Type B pancreatic cell (in vitro differentiated cells): ENCODE measurements at regions not wholly inside any gene's neighbourhood (a gene's known extent, or its start where the extent isn't known, plus 50 kb on each side); places are given as distances from the start of the nearest gene placed in this dataset.

ENCODE experiments used
- DNase-seq: peaks from one replicate; pipeline ENCODE4 v3.0.0; 2021; ENCODE audit warnings: mixed read lengths; ENCODE audit not compliant: unreplicated experiment; ENCODE audit errors: extremely low spot score
- H3K27ac Mint-ChIP-seq: 2 replicates; pipeline ENCODE4 v1.8.0; 2021; ENCODE audit warnings: mild to moderate bottlenecking, mixed read lengths
- H3K27me3 Mint-ChIP-seq: 2 replicates; pipeline ENCODE4 v1.8.0; 2021; ENCODE audit warnings: mixed read lengths
- H3K36me3 Mint-ChIP-seq: 2 replicates; pipeline ENCODE4 v1.8.0; 2021; ENCODE audit warnings: mixed read lengths
- H3K4me1 Mint-ChIP-seq: one replicate; pipeline ENCODE4 v1.8.0; 2021; ENCODE audit warnings: mixed read lengths; ENCODE audit not compliant: unreplicated experiment
- H3K4me3 Mint-ChIP-seq: 2 replicates; pipeline ENCODE4 v1.8.0; 2021; ENCODE audit warnings: mild to moderate bottlenecking, mixed read lengths
- H3K9me3 Mint-ChIP-seq: 2 replicates; pipeline ENCODE4 v1.8.0; 2021; ENCODE audit warnings: mixed read lengths
- TF ChIP-seq, protein P1 (sequence below): fragments of 200-600 bp; sonication (generic); conservative IDR thresholded peaks from 2 replicates; pipeline ENCODE4 v1.5.0; 2021; ENCODE audit warnings: antibody characterized with exemption, mild to moderate bottlenecking

GRCh38 chr5:75002271-75002670 lies 50.1 kb downstream of the GCNT4 start:
- no peaks in the 10 kb centered on the region for H3K27me3 Mint-ChIP-seq
- no peaks in the 10 kb centered on the region for H3K4me1 Mint-ChIP-seq
- H3K9me3 Mint-ChIP-seq, result peaks cover 7% of the 10 kb centered on the region
- no peaks in the 10 kb centered on the region for H3K36me3 Mint-ChIP-seq
- no peak overlapping the region for H3K4me3 Mint-ChIP-seq
- DNase-seq, result no peak
- H3K27ac Mint-ChIP-seq, result no peak overlapping the region
- TF ChIP-seq, protein P1, sequence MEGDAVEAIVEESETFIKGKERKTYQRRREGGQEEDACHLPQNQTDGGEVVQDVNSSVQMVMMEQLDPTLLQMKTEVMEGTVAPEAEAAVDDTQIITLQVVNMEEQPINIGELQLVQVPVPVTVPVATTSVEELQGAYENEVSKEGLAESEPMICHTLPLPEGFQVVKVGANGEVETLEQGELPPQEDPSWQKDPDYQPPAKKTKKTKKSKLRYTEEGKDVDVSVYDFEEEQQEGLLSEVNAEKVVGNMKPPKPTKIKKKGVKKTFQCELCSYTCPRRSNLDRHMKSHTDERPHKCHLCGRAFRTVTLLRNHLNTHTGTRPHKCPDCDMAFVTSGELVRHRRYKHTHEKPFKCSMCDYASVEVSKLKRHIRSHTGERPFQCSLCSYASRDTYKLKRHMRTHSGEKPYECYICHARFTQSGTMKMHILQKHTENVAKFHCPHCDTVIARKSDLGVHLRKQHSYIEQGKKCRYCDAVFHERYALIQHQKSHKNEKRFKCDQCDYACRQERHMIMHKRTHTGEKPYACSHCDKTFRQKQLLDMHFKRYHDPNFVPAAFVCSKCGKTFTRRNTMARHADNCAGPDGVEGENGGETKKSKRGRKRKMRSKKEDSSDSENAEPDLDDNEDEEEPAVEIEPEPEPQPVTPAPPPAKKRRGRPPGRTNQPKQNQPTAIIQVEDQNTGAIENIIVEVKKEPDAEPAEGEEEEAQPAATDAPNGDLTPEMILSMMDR, result no peak

- H3K9me3 Mint-ChIP-seq, result no peaks in the 10 kb centered on the region
- no peaks in the 10 kb centered on the region for H3K27me3 Mint-ChIP-seq
- no peaks in the 10 kb centered on the region for H3K4me1 Mint-ChIP-seq
- H3K36me3 Mint-ChIP-seq, result no peaks in the 10 kb centered on the region
- H3K27ac Mint-ChIP-seq, result no peak overlapping the region
- TF ChIP-seq, protein P1, result no peak
- H3K4me3 Mint-ChIP-seq, result no peak overlapping the region
- DNase-seq, result no peak
Measured at GRCh38 chr5:74995926-74996325, 56.4 kb downstream of the GCNT4 start.

DNA sequence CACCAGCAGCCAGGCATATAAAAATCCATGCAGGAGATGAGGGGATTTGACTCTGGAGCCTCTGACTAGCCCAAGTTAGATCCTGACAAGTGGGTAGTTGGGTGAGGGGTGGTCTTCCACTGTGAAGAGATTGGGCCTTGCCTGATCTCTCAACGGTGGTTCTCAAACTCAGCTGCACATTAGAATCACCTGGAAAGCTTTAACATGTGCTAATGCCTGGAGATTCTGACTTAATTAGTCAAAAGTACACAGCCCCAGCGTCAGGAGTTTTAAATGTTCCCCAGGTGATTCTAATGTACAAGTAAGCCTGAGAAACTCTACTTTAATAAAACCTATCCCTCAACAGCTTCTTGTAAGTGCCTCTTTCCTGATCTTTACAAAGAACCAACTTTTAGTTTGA lies 57.5 kb downstream of the GCNT4 start:
- Mint-ChIP-seq H3K36me3 (no peaks in the 10 kb centered on the region), H3K4me3 (no peak overlapping the region), H3K4me1 (no peaks in the 10 kb centered on the region), H3K27ac (no peak overlapping the region), H3K9me3 (no peaks in the 10 kb centered on the region), H3K27me3 (no peaks in the 10 kb centered on the region)
- no peak for DNase-seq
- TF ChIP-seq, protein P1, result no peak

GRCh38 chr5:74993743-74994142 lies 58.6 kb downstream of the GCNT4 start:
- Mint-ChIP-seq H3K36me3 (no peaks in the 10 kb centered on the region), H3K27ac (no peak overlapping the region), H3K4me3 (no peak overlapping the region), H3K4me1 (no peaks in the 10 kb centered on the region), H3K27me3 (no peaks in the 10 kb centered on the region), H3K9me3 (no peaks in the 10 kb centered on the region)
- TF ChIP-seq, protein P1, result no peak
- DNase-seq, result no peak

GRCh38 chr5:74992791-74993190 lies 59.6 kb downstream of the GCNT4 start:
- no peaks in the 10 kb centered on the region for H3K9me3 Mint-ChIP-seq
- TF ChIP-seq, protein P1, result no peak
- no peak for DNase-seq
- H3K4me1 Mint-ChIP-seq, result no peaks in the 10 kb centered on the region
- no peaks in the 10 kb centered on the region for H3K27me3 Mint-ChIP-seq
- H3K4me3 Mint-ChIP-seq, result no peak overlapping the region
- no peaks in the 10 kb centered on the region for H3K36me3 Mint-ChIP-seq
- H3K27ac Mint-ChIP-seq, result no peak overlapping the region

GRCh38 chr5:74991522-74991921 lies 60.8 kb downstream of the GCNT4 start:
- H3K36me3 Mint-ChIP-seq, result no peaks in the 10 kb centered on the region
- TF ChIP-seq, protein P1, result no peak
- no peaks in the 10 kb centered on the region for H3K9me3 Mint-ChIP-seq
- no peaks in the 10 kb centered on the region for H3K4me1 Mint-ChIP-seq
- H3K4me3 Mint-ChIP-seq, result no peak overlapping the region
- no peak for DNase-seq
- no peaks in the 10 kb centered on the region for H3K27me3 Mint-ChIP-seq
- H3K27ac Mint-ChIP-seq, result no peak overlapping the region
